OCI-LY1 (cell line): ENCODE measurements at regions not wholly inside any gene's neighbourhood (a gene's known extent, or its start where the extent isn't known, plus 50 kb on each side); places are given as distances from the start of the nearest gene placed in this dataset.

Source experiments
- H2AFZ ChIP-seq: fragments of 200-600 bp; sonication (generic), shearing (Covaris generic); 2 replicates; pipeline ENCODE4 v1.6.0; 2014; ENCODE audit warnings: antibody characterized with exemption, mild to moderate bottlenecking, low read length
- H3F3A ChIP-seq: fragments of 200-600 bp; sonication (generic), shearing (Covaris generic); 2 replicates; pipeline ENCODE4 v1.6.0; 2014; ENCODE audit warnings: mild to moderate bottlenecking, antibody characterized with exemption, low read length, moderate library complexity; ENCODE audit not compliant: insufficient read depth
- H3K27ac ChIP-seq: fragments of 200-600 bp; sonication (generic); 2 replicates; pipeline ENCODE4 v1.5.1; 2014; ENCODE audit warnings: low read length, mixed run types, mild to moderate bottlenecking, low read depth; ENCODE audit not compliant: poor library complexity, severe bottlenecking
- H3K27me3 ChIP-seq: fragments of 200-600 bp; sonication (generic); 2 replicates; pipeline ENCODE4 v1.6.0; 2014; ENCODE audit warnings: antibody characterized with exemption, mild to moderate bottlenecking, low read length, moderate library complexity; ENCODE audit not compliant: insufficient read depth
- H3K36me3 ChIP-seq: fragments of 200-600 bp; sonication (generic); 2 replicates; pipeline ENCODE4 v1.6.1; 2014; ENCODE audit warnings: mild to moderate bottlenecking, antibody characterized with exemption, low read length, moderate library complexity, mixed read lengths; ENCODE audit not compliant: insufficient read depth
- H3K4me1 ChIP-seq: fragments of 200-600 bp; sonication (generic); 2 replicates; pipeline ENCODE4 v1.5.1; 2014; ENCODE audit warnings: mild to moderate bottlenecking, low read length, moderate library complexity; ENCODE audit not compliant: insufficient read depth, severe bottlenecking
- H3K4me2 ChIP-seq: fragments of 200-600 bp; sonication (generic), shearing (Covaris generic); 2 replicates; pipeline ENCODE4 v1.6.1; 2014; ENCODE audit warnings: low read length
- H3K4me3 ChIP-seq: fragments of 200-600 bp; sonication (generic); 2 replicates; pipeline ENCODE4 v1.5.1; 2014; ENCODE audit warnings: low read length, low read depth, mild to moderate bottlenecking, mixed read lengths; ENCODE audit not compliant: poor library complexity, severe bottlenecking
- H3K79me2 ChIP-seq: fragments of 200-600 bp; shearing (Covaris generic); 2 replicates; pipeline ENCODE4 v1.6.1; 2016; ENCODE audit warnings: mixed run types, low read length, mixed read lengths; ENCODE audit not compliant: insufficient read depth
- H3K9ac ChIP-seq: fragments of 200-600 bp; sonication (generic), shearing (Covaris generic); 2 replicates; pipeline ENCODE4 v1.6.1; 2014; ENCODE audit warnings: mild to moderate bottlenecking, low read length, mixed read lengths
- H3K9me2 ChIP-seq: fragments of 200-600 bp; sonication (generic), shearing (Covaris generic); 2 replicates; pipeline ENCODE4 v1.6.1; 2014; ENCODE audit warnings: low read depth, mild to moderate bottlenecking, low read length, mixed read lengths
- H3K9me3 ChIP-seq: fragments of 200-600 bp; shearing (Covaris generic); 2 replicates; pipeline ENCODE4 v1.6.1; 2014; ENCODE audit warnings: low read length, mixed read lengths
- H4K20me1 ChIP-seq: fragments of 200-600 bp; sonication (generic), shearing (Covaris generic); 2 replicates; pipeline ENCODE4 v1.6.0; 2016; ENCODE audit warnings: mild to moderate bottlenecking, low read length; ENCODE audit not compliant: insufficient read depth
- CTCF ChIP-seq: fragments of 200-600 bp; sonication (generic), shearing (Covaris generic); IDR thresholded peaks from 2 replicates; pipeline ENCODE4 v1.5.1; 2017; ENCODE audit warnings: mild to moderate bottlenecking, antibody characterized with exemption, low read length, moderate library complexity, mixed read lengths
- EZH2 ChIP-seq: fragments of 200-600 bp; sonication (generic), shearing (Covaris generic); IDR thresholded peaks from 2 replicates; pipeline ENCODE4 v1.8.0; 2017; ENCODE audit warnings: borderline replicate concordance, mixed run types, mild to moderate bottlenecking, antibody characterized with exemption, low read length, moderate library complexity, mixed read lengths

GRCh38 chr4:41320786-41321185, 64.1 kb downstream of the UCHL1 start:
- TF ChIP-seq EZH2 (no peak), CTCF (no peak)
- no peak overlapping the region for H3K4me3 ChIP-seq
- no peak overlapping the region for H2AFZ ChIP-seq
- no peaks in the 10 kb centered on the region for H3K4me1 ChIP-seq
- H3K9me3 ChIP-seq = no peaks in the 10 kb centered on the region
- no peak overlapping the region for H3K9ac ChIP-seq
- no peaks in the 10 kb centered on the region for H3K36me3 ChIP-seq
- no peaks in the 10 kb centered on the region for H3F3A ChIP-seq
- H3K79me2 ChIP-seq = no peaks in the 10 kb centered on the region
- H3K4me2 ChIP-seq = no peak overlapping the region
- H4K20me1 ChIP-seq = no peaks in the 10 kb centered on the region
- H3K27ac ChIP-seq = no peak overlapping the region
- H3K27me3 ChIP-seq = 0 out of 2 replicates have a peak, but pooled peaks cover 7% of the 10 kb centered on the region
- no peaks in the 10 kb centered on the region for H3K9me2 ChIP-seq

- H3K27me3 ChIP-seq = 0 out of 2 replicates have a peak, but pooled peaks cover 7% of the 10 kb centered on the region
- no peak overlapping the region for H3K4me2 ChIP-seq
- no peak overlapping the region for H3K4me3 ChIP-seq
- TF ChIP-seq EZH2 (no peak), CTCF (no peak)
- H3K27ac ChIP-seq = no peak overlapping the region
- no peak overlapping the region for H2AFZ ChIP-seq
- no peaks in the 10 kb centered on the region for H4K20me1 ChIP-seq
- no peak overlapping the region for H3K9ac ChIP-seq
- H3K9me2 ChIP-seq = no peaks in the 10 kb centered on the region
- H3K79me2 ChIP-seq = no peaks in the 10 kb centered on the region
- H3F3A ChIP-seq = no peaks in the 10 kb centered on the region
- H3K4me1 ChIP-seq = no peaks in the 10 kb centered on the region
- no peaks in the 10 kb centered on the region for H3K9me3 ChIP-seq
- H3K36me3 ChIP-seq = no peaks in the 10 kb centered on the region
These were observed 64.7 kb downstream of the UCHL1 start for GRCh38 chr4:41321216-41321945.

GRCh38 chr4:41322617-41323016, 65.9 kb downstream of the UCHL1 start:
- TF ChIP-seq CTCF (no peak), EZH2 (no peak)
- no peak overlapping the region for H3K4me3 ChIP-seq
- H3K9me2 ChIP-seq = no peaks in the 10 kb centered on the region
- no peak overlapping the region for H3K9ac ChIP-seq
- 0 out of 2 replicates have a peak, but pooled peaks cover 2% of the 10 kb centered on the region for H3K27me3 ChIP-seq
- H3F3A ChIP-seq = no peaks in the 10 kb centered on the region
- H3K79me2 ChIP-seq = no peaks in the 10 kb centered on the region
- H3K27ac ChIP-seq = no peak overlapping the region
- no peaks in the 10 kb centered on the region for H4K20me1 ChIP-seq
- no peak overlapping the region for H3K4me2 ChIP-seq
- no peaks in the 10 kb centered on the region for H3K36me3 ChIP-seq
- no peaks in the 10 kb centered on the region for H3K4me1 ChIP-seq
- H2AFZ ChIP-seq = no peak overlapping the region
- H3K9me3 ChIP-seq = no peaks in the 10 kb centered on the region
